Pancreas (tissue), 10 donors: ENCODE measurements at regions not wholly inside any gene's neighbourhood (a gene's known extent, or its start where the extent isn't known, plus 50 kb on each side); places are given as distances from the start of the nearest gene placed in this dataset.

ENCODE experiments used
- ATAC-seq, 4 donors: fragments of 200-7000 bp; cut with Tn5 transposase; one replicate each; pipeline versions ENCODE4 v1.8.0 to v1.9.1; 2020; ENCODE audit warnings: mild to moderate bottlenecking in 4 of 4, moderate library complexity in 4 of 4
- DNase-seq, 6 donors: peaks; one replicate each; pipeline ENCODE4 v3.0.0-alpha.2; 2020
- FAIRE-seq: peaks from 2 replicates; lab custom pipeline; 2012; peaks lifted over from hg19 to GRCh38; lab: Jason Lieb, UNC
- H3K27ac ChIP-seq, 4 donors: fragments of 200-600 bp; sonication (generic); 1 replicate in 3 of 4; 2 replicates in 1 of 4; pipeline versions ENCODE4 v1.5.0 to v1.8.0; 2020
- H3K27me3 ChIP-seq, 4 donors: fragments of 200-600 bp; one replicate each; pipeline ENCODE4 v1.8.0; 2021
- H3K36me3 ChIP-seq, 3 donors: fragments of 200-600 bp; sonication (generic) in 1 of 3; one replicate each; pipeline versions ENCODE4 v1.5.0 to v1.8.0; 2020 to 2021
- H3K4me1 ChIP-seq, 3 donors: fragments of 200-600 bp; one replicate each; pipeline ENCODE4 v1.8.0; 2021
- H3K4me3 ChIP-seq, 4 donors: fragments of 200-600 bp; sonication (generic) in 2 of 4; one replicate each; pipeline versions ENCODE4 v1.5.0 to v1.8.0; 2020 to 2021
- H3K9me3 ChIP-seq, 4 donors: fragments of 200-600 bp; one replicate each; pipeline ENCODE4 v1.8.0; 2021
- CTCF ChIP-seq, 4 donors: fragments of 200-600 bp; sonication (generic) in 3 of 4; IDR thresholded peaks; one replicate each; pipeline versions ENCODE4 v1.5.0 to v1.8.0; 2021; ENCODE audit warnings: antibody characterized with exemption in 4 of 4
- whole genome bisulfite sequencing, 2 donors: extraction: QIAGEN DNeasy Blood & Tissue Kit; methylation state at CpG; one replicate each; pipeline ENCODE4 v1.1.7; 2013; 5-methylcytosine and 5-hydroxymethylcytosine counted together
- intact Hi-C, 3 donors: fragments of 100-400 bp; cut with DNase I; formaldehyde crosslinking; loops; one replicate each; pipeline versions ENCODE4 v1.11.1 to v1.14.2; 2022
- donor health status: healthy with polysubstance abuse.
- donor health status: DM: no; HTN: no; CAD: no; lungs with moderate emphysema.
- donor health status: DM: no; HTN: no; CAD: no.
- donor health status: control.
- donor health status: control.
- donor health status: Bipolar disorder and iron deficiency.
- donor health status: DM: yes; HTN: yes; CAD: no.
- donor health status: DM: no; HTN: no; CAD: no.
- donor health status: DM: no; HTN: no; CAD: no.
- donor health status: DM: yes; HTN: yes; CAD: no.

- no peaks in the 10 kb centered on the region for H3K9me3 ChIP-seq
- FAIRE-seq (no peak), DNase-seq (no peak), ATAC-seq (no peak)
- H3K4me1 ChIP-seq: no peaks in the 10 kb centered on the region
- no peak overlapping the region for H3K4me3 ChIP-seq
- H3K27me3 ChIP-seq: no peaks in the 10 kb centered on the region
- no peaks in the 10 kb centered on the region for H3K36me3 ChIP-seq
- TF ChIP-seq CTCF (IDR thresholded peaks at IDR 0.05): no peak
- WGBS, 2 donors: 65 to 79% methylated on average over 2 of the region's 2 CpGs
- intact Hi-C loops: no loop called here
- H3K27ac ChIP-seq: no peak overlapping the region
Observed at GRCh38 chr4:117773064-117773936, 261.0 kb upstream of the NDST3 start.

- H3K4me3 ChIP-seq: no peak overlapping the region
- no peaks in the 10 kb centered on the region for H3K27me3 ChIP-seq
- TF ChIP-seq CTCF (IDR thresholded peaks at IDR 0.05): no peak
- FAIRE-seq (no peak), DNase-seq (no peak), ATAC-seq (no peak)
- intact Hi-C loops: no loop called here
- no peak overlapping the region for H3K27ac ChIP-seq
- no peaks in the 10 kb centered on the region for H3K36me3 ChIP-seq
- H3K9me3 ChIP-seq: no peaks in the 10 kb centered on the region
- no peaks in the 10 kb centered on the region for H3K4me1 ChIP-seq
- 15 to 46% methylated on average over 1 of the region's 1 CpG for WGBS, 2 donors
Observed at GRCh38 chr4:117777721-117778120, 256.6 kb upstream of the NDST3 start.

GRCh38 chr4:117783716-117784115 lies 250.6 kb upstream of the NDST3 start:
- no peaks in the 10 kb centered on the region for H3K4me1 ChIP-seq
- H3K9me3 ChIP-seq: no peaks in the 10 kb centered on the region
- H3K4me3 ChIP-seq: no peak overlapping the region
- H3K27ac ChIP-seq: no peak overlapping the region
- 54 to 76% methylated on average over 2 of the region's 2 CpGs for WGBS, 2 donors
- DNase-seq (no peak), ATAC-seq (no peak), FAIRE-seq (no peak)
- H3K36me3 ChIP-seq: no peaks in the 10 kb centered on the region
- H3K27me3 ChIP-seq: no peaks in the 10 kb centered on the region
- no peak for TF ChIP-seq CTCF (IDR thresholded peaks at IDR 0.05)
- intact Hi-C loops: no loop called here

GRCh38 chr4:117784266-117784665 lies 250.0 kb upstream of the NDST3 start:
- TF ChIP-seq CTCF (IDR thresholded peaks at IDR 0.05): no peak
- FAIRE-seq: no peak
- Histone ChIP-seq H3K36me3 (no peaks in the 10 kb centered on the region), H3K27me3 (no peaks in the 10 kb centered on the region), H3K4me1 (no peaks in the 10 kb centered on the region), H3K4me3 (no peak overlapping the region), H3K9me3 (no peaks in the 10 kb centered on the region), H3K27ac (no peak overlapping the region)
- ATAC-seq: no peak
- DNase-seq: no peak
- intact Hi-C loops: no loop called here
- 43 to 70% methylated on average over 2 of the region's 2 CpGs for WGBS, 2 donors

- Histone ChIP-seq H3K27me3 (no peaks in the 10 kb centered on the region), H3K9me3 (no peaks in the 10 kb centered on the region)
Observed at GRCh38 chr4:117786566-117786965, 247.7 kb upstream of the NDST3 start.

More at GRCh38 chr4:117786566-117786965, 247.7 kb upstream of the NDST3 start:
- no peak for ATAC-seq
- Histone ChIP-seq H3K4me1 (no peaks in the 10 kb centered on the region), H3K4me3 (no peak overlapping the region), H3K27ac (no peak overlapping the region), H3K36me3 (no peaks in the 10 kb centered on the region)
- no peak for TF ChIP-seq CTCF (IDR thresholded peaks at IDR 0.05)
- 83 to 93% methylated on average over 2 of the region's 2 CpGs for WGBS, 2 donors
- no peak for FAIRE-seq
- intact Hi-C loops: no loop called here
- no peak for DNase-seq
